ENCODE measurements at regions not wholly inside any gene's neighbourhood (a gene's known extent, or its start where the extent isn't known, plus 50 kb on each side); places are given as distances from the start of the nearest gene placed in this dataset.

GRCh38 chr15:62976301-62976881 lies 66.2 kb upstream of the TPM1 start:
- no peaks in the 10 kb centered on the region for H3K36me3 ChIP-seq (replicated peaks; ENCODE audit: low read depth, low read length)
- H2AFZ ChIP-seq (ENCODE audit: low read depth, low read length): no peak overlapping the region
- no peaks in the 10 kb centered on the region for H3K9me3 ChIP-seq (ENCODE audit: insufficient read depth, low read length)
- no peak overlapping the region for H3K4me2 ChIP-seq (ENCODE audit: low read length)
- no peak overlapping the region for H3K9ac ChIP-seq (ENCODE audit: low read length)
- H3K79me2 ChIP-seq (ENCODE audit: low read length): no peaks in the 10 kb centered on the region
- H3K27me3 ChIP-seq (ENCODE audit: low read depth, low read length): peaks cover 20% of the 10 kb centered on the region; the same call in 1 of the 2 replicates
- H4K20me1 ChIP-seq (ENCODE audit: insufficient read depth, low read length): no peaks in the 10 kb centered on the region
- H3K27ac ChIP-seq (ENCODE audit: low read length): no peak overlapping the region
- H3K4me1 ChIP-seq (ENCODE audit: low read length): no peaks in the 10 kb centered on the region
- no peak overlapping the region for H3K4me3 ChIP-seq (ENCODE audit: low read length)
- no peak for TF ChIP-seq EZH2phosphoT487 (IDR thresholded peaks at IDR 0.05; ENCODE audit: low read depth)
- no peak for TF ChIP-seq CTCF (IDR thresholded peaks at IDR 0.05; ENCODE audit: low read depth, low read length)

- no peak overlapping the region for H3K4me2 ChIP-seq (ENCODE audit: low read length)
- TF ChIP-seq CTCF (IDR thresholded peaks at IDR 0.05; ENCODE audit: low read depth, low read length) (no peak), EZH2phosphoT487 (IDR thresholded peaks at IDR 0.05; ENCODE audit: low read depth) (no peak)
Measured at GRCh38 chr15:62977952-62978811, 64.4 kb upstream of the TPM1 start.

GRCh38 chr15:62979252-62979651 lies 63.3 kb upstream of the TPM1 start:
- no peaks in the 10 kb centered on the region for H3K79me2 ChIP-seq (ENCODE audit: low read length)
- H3K4me3 ChIP-seq (ENCODE audit: low read length): no peak overlapping the region
- no peaks in the 10 kb centered on the region for H3K4me1 ChIP-seq (ENCODE audit: low read length)
- no peak overlapping the region for H3K4me2 ChIP-seq (ENCODE audit: low read length)
- TF ChIP-seq CTCF (IDR thresholded peaks at IDR 0.05; ENCODE audit: low read depth, low read length) (no peak), EZH2phosphoT487 (IDR thresholded peaks at IDR 0.05; ENCODE audit: low read depth) (no peak)
- no peak overlapping the region for H3K9ac ChIP-seq (ENCODE audit: low read length)
- no peaks in the 10 kb centered on the region for H3K9me3 ChIP-seq (ENCODE audit: insufficient read depth, low read length)
- no peaks in the 10 kb centered on the region for H3K36me3 ChIP-seq (replicated peaks; ENCODE audit: low read depth, low read length)
- peaks cover 11% of the 10 kb centered on the region; the same call in 1 of the 2 replicates for H3K27me3 ChIP-seq (ENCODE audit: low read depth, low read length)
- H2AFZ ChIP-seq (ENCODE audit: low read depth, low read length): no peak overlapping the region
- H3K27ac ChIP-seq (ENCODE audit: low read length): no peak overlapping the region
- H4K20me1 ChIP-seq (ENCODE audit: insufficient read depth, low read length): no peaks in the 10 kb centered on the region

More at GRCh38 chr15:62977952-62978811, 64.4 kb upstream of the TPM1 start:
- Histone ChIP-seq H3K27me3 (ENCODE audit: low read depth, low read length) (peaks cover 14% of the 10 kb centered on the region; the same call in 1 of the 2 replicates), H3K4me1 (ENCODE audit: low read length) (no peaks in the 10 kb centered on the region), H3K4me3 (ENCODE audit: low read length) (no peak overlapping the region), H2AFZ (ENCODE audit: low read depth, low read length) (no peak overlapping the region), H3K9me3 (ENCODE audit: insufficient read depth, low read length) (no peaks in the 10 kb centered on the region), H3K79me2 (ENCODE audit: low read length) (no peaks in the 10 kb centered on the region), H3K27ac (ENCODE audit: low read length) (no peak overlapping the region), H3K9ac (ENCODE audit: low read length) (no peak overlapping the region), H3K36me3 (replicated peaks; ENCODE audit: low read depth, low read length) (no peaks in the 10 kb centered on the region), H4K20me1 (ENCODE audit: insufficient read depth, low read length) (no peaks in the 10 kb centered on the region)

- Histone ChIP-seq H3K4me2 (ENCODE audit: low read length) (no peak overlapping the region), H3K27me3 (ENCODE audit: low read depth, low read length) (peaks cover 11% of the 10 kb centered on the region; the same call in 1 of the 2 replicates), H4K20me1 (ENCODE audit: insufficient read depth, low read length) (no peaks in the 10 kb centered on the region), H3K27ac (ENCODE audit: low read length) (no peak overlapping the region), H3K36me3 (replicated peaks; ENCODE audit: low read depth, low read length) (no peaks in the 10 kb centered on the region), H3K4me1 (ENCODE audit: low read length) (no peaks in the 10 kb centered on the region), H3K9me3 (ENCODE audit: insufficient read depth, low read length) (no peaks in the 10 kb centered on the region), H3K9ac (ENCODE audit: low read length) (no peak overlapping the region), H3K79me2 (ENCODE audit: low read length) (no peaks in the 10 kb centered on the region), H3K4me3 (ENCODE audit: low read length) (no peak overlapping the region), H2AFZ (ENCODE audit: low read depth, low read length) (no peak overlapping the region)
- TF ChIP-seq EZH2phosphoT487 (IDR thresholded peaks at IDR 0.05; ENCODE audit: low read depth) (no peak), CTCF (IDR thresholded peaks at IDR 0.05; ENCODE audit: low read depth, low read length) (no peak)
Measured at GRCh38 chr15:62981071-62981470, 61.5 kb upstream of the TPM1 start.

All from OCI-LY3 (cell line).